Neural cell (in vitro differentiated cells): ENCODE measurements at regions not wholly inside any gene's neighbourhood (a gene's known extent, or its start where the extent isn't known, plus 50 kb on each side); places are given as distances from the start of the nearest gene placed in this dataset.

Source experiments
- H2AFZ ChIP-seq: fragments of 200-600, 300-800 bp; sonication (generic), shearing (Covaris generic); 2 replicates; pipeline ENCODE4 v1.6.0; 2014; ENCODE audit warnings: low read depth, mild to moderate bottlenecking, antibody characterized with exemption, low read length, moderate library complexity
- H3F3A ChIP-seq: fragments of 200-600 bp; shearing (Covaris generic); 2 replicates; pipeline ENCODE4 v1.6.1; 2016; ENCODE audit warnings: mild to moderate bottlenecking, moderate library complexity, mixed read lengths, antibody characterized with exemption, low read length; ENCODE audit not compliant: insufficient read depth, poor library complexity, severe bottlenecking
- H3K27ac ChIP-seq: fragments of 200-600, 300-800 bp; sonication (generic), shearing (Covaris generic); 2 replicates; pipeline ENCODE4 v1.5.1; 2014; ENCODE audit warnings: mild to moderate bottlenecking, low read length, moderate library complexity
- H3K27me3 ChIP-seq: fragments of 300-800, 200-600 bp; sonication (generic), shearing (Covaris generic); 2 replicates; pipeline ENCODE4 v1.6.0; 2014; ENCODE audit warnings: mild to moderate bottlenecking, low read depth, low read length, moderate library complexity; ENCODE audit not compliant: insufficient read depth
- H3K36me3 ChIP-seq: fragments of 300-800, 200-600 bp; sonication (generic), shearing (Covaris generic); 2 replicates; pipeline ENCODE4 v1.5.1; 2014; ENCODE audit warnings: mild to moderate bottlenecking, antibody characterized with exemption, low read length, moderate library complexity; ENCODE audit not compliant: insufficient read depth
- H3K4me2 ChIP-seq: fragments of 300-800, 200-600 bp; sonication (generic), shearing (Covaris generic); 2 replicates; pipeline ENCODE4 v1.6.0; 2014; ENCODE audit warnings: mild to moderate bottlenecking, low read length
- H3K4me3 ChIP-seq: fragments of 300-800, 200-600 bp; sonication (generic), shearing (Covaris generic); 2 replicates; pipeline ENCODE4 v1.5.1; 2014; ENCODE audit warnings: mild to moderate bottlenecking, low read length, moderate library complexity
- H3K79me2 ChIP-seq: fragments of 200-600 bp; shearing (Covaris generic); replicated peaks from 2 replicates; pipeline ENCODE4 v1.6.0; 2014; ENCODE audit warnings: mild to moderate bottlenecking, low read length, moderate library complexity; ENCODE audit not compliant: insufficient read depth
- H3K9ac ChIP-seq: fragments of 300-800, 200-600 bp; sonication (generic), shearing (Covaris generic); 2 replicates; pipeline ENCODE4 v1.6.1; 2016; ENCODE audit warnings: mild to moderate bottlenecking, low read length, mixed read lengths
- H3K9me2 ChIP-seq: fragments of 200-600 bp; shearing (Covaris generic); 2 replicates; pipeline ENCODE4 v1.6.1; 2016; ENCODE audit warnings: mild to moderate bottlenecking, low read length, mixed read lengths; ENCODE audit not compliant: insufficient read depth
- H3K9me3 ChIP-seq: fragments of 200-600, 300-800 bp; sonication (generic), shearing (Covaris generic); 2 replicates; pipeline ENCODE4 v1.6.1; 2016; ENCODE audit warnings: mild to moderate bottlenecking, mixed run types, low read length, moderate library complexity, mixed read lengths
- H4K20me1 ChIP-seq: fragments of 200-600 bp; shearing (Covaris generic); 2 replicates; pipeline ENCODE4 v1.6.1; 2016; ENCODE audit warnings: mild to moderate bottlenecking, mixed run types; ENCODE audit not compliant: insufficient read depth
- EP300 ChIP-seq: fragments of 450-650 bp; conservative IDR thresholded peaks from 2 replicates; pipeline ENCODE4 v1.6.1; 2014; ENCODE audit warnings: antibody characterized with exemption, mild to moderate bottlenecking, moderate library complexity; ENCODE audit not compliant: poor library complexity, severe bottlenecking
- EZH2 ChIP-seq: fragments of 200-600, 300-800 bp; shearing (Covaris generic), sonication (generic); IDR thresholded peaks from 2 replicates; pipeline ENCODE4 v1.6.1; 2014; ENCODE audit warnings: antibody characterized with exemption, low read length, borderline replicate concordance, mild to moderate bottlenecking; ENCODE audit not compliant: insufficient read depth, poor library complexity, severe bottlenecking
- MXI1 ChIP-seq: fragments of 450-650 bp; conservative IDR thresholded peaks from 2 replicates; pipeline ENCODE4 v1.6.1; 2014; ENCODE audit warnings: antibody characterized with exemption, mild to moderate bottlenecking; ENCODE audit not compliant: poor library complexity, severe bottlenecking
- POLR2AphosphoS5 ChIP-seq: IDR thresholded peaks from 2 replicates; pipeline ENCODE4 v1.6.1; 2012
- RAD21 ChIP-seq: fragments of 450-650 bp; conservative IDR thresholded peaks from 2 replicates; pipeline ENCODE4 v1.6.1; 2014; ENCODE audit warnings: antibody characterized with exemption, mild to moderate bottlenecking, moderate library complexity
- SMC3 ChIP-seq: fragments of 450-650 bp; conservative IDR thresholded peaks from 2 replicates; pipeline ENCODE4 v1.6.1; 2014; ENCODE audit warnings: antibody characterized with exemption, mild to moderate bottlenecking, moderate library complexity; ENCODE audit not compliant: poor library complexity
- TAF1 ChIP-seq: IDR thresholded peaks from 2 replicates; pipeline ENCODE4 v1.6.1; 2012; ENCODE audit warnings: low read depth
- TF ChIP-seq, protein P1 (sequence below): fragments of 450-650 bp; IDR thresholded peaks from 2 replicates; pipeline ENCODE4 v1.5.1; 2014; ENCODE audit warnings: antibody characterized with exemption, mild to moderate bottlenecking, moderate library complexity; ENCODE audit not compliant: poor library complexity, severe bottlenecking
- TF ChIP-seq, protein P2 (sequence below): IDR thresholded peaks from 2 replicates; pipeline ENCODE4 v1.6.1; 2012; ENCODE audit warnings: borderline replicate concordance

DNA sequence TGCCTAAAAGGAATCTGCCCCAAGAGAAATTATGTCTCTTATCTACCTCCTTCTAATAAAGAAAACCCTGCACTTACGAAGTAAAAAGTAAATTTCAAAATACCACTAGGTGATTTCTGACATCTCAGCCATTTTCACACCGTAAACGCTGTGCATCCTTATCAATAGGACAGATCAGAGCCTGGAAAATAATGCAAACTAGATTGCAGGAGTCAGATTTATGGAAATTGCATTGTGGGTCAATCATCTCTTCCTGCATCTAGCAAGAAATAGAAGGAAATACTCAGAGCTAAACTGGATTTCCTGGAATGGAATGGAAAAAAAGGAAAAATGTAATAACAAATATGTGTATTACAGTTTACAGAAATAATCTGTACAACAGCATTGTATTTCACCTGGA lies 114.3 kb upstream of the PLPPR4 start:
- Histone ChIP-seq H4K20me1 (no peaks in the 10 kb centered on the region), H3K79me2 (no peaks in the 10 kb centered on the region), H3K9me3 (no peaks in the 10 kb centered on the region), H2AFZ (no peak overlapping the region), H3K4me2 (no peak overlapping the region), H3K9ac (no peak overlapping the region), H3K9me2 (no peaks in the 10 kb centered on the region), H3K27ac (no peak overlapping the region), H3F3A (no peaks in the 10 kb centered on the region), H3K36me3 (no peaks in the 10 kb centered on the region), H3K27me3 (no peaks in the 10 kb centered on the region), H3K4me3 (no peak overlapping the region)
- TF ChIP-seq, protein P1, sequence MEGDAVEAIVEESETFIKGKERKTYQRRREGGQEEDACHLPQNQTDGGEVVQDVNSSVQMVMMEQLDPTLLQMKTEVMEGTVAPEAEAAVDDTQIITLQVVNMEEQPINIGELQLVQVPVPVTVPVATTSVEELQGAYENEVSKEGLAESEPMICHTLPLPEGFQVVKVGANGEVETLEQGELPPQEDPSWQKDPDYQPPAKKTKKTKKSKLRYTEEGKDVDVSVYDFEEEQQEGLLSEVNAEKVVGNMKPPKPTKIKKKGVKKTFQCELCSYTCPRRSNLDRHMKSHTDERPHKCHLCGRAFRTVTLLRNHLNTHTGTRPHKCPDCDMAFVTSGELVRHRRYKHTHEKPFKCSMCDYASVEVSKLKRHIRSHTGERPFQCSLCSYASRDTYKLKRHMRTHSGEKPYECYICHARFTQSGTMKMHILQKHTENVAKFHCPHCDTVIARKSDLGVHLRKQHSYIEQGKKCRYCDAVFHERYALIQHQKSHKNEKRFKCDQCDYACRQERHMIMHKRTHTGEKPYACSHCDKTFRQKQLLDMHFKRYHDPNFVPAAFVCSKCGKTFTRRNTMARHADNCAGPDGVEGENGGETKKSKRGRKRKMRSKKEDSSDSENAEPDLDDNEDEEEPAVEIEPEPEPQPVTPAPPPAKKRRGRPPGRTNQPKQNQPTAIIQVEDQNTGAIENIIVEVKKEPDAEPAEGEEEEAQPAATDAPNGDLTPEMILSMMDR: no peak
- no peak for TF ChIP-seq SMC3
- no peak for TF ChIP-seq RAD21
- TF ChIP-seq EZH2: no peak
- TF ChIP-seq, protein P2, sequence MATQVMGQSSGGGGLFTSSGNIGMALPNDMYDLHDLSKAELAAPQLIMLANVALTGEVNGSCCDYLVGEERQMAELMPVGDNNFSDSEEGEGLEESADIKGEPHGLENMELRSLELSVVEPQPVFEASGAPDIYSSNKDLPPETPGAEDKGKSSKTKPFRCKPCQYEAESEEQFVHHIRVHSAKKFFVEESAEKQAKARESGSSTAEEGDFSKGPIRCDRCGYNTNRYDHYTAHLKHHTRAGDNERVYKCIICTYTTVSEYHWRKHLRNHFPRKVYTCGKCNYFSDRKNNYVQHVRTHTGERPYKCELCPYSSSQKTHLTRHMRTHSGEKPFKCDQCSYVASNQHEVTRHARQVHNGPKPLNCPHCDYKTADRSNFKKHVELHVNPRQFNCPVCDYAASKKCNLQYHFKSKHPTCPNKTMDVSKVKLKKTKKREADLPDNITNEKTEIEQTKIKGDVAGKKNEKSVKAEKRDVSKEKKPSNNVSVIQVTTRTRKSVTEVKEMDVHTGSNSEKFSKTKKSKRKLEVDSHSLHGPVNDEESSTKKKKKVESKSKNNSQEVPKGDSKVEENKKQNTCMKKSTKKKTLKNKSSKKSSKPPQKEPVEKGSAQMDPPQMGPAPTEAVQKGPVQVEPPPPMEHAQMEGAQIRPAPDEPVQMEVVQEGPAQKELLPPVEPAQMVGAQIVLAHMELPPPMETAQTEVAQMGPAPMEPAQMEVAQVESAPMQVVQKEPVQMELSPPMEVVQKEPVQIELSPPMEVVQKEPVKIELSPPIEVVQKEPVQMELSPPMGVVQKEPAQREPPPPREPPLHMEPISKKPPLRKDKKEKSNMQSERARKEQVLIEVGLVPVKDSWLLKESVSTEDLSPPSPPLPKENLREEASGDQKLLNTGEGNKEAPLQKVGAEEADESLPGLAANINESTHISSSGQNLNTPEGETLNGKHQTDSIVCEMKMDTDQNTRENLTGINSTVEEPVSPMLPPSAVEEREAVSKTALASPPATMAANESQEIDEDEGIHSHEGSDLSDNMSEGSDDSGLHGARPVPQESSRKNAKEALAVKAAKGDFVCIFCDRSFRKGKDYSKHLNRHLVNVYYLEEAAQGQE: peak; percentile 66
- TF ChIP-seq EP300: no peak
- no peak for TF ChIP-seq POLR2AphosphoS5
- no peak for TF ChIP-seq MXI1

DNA sequence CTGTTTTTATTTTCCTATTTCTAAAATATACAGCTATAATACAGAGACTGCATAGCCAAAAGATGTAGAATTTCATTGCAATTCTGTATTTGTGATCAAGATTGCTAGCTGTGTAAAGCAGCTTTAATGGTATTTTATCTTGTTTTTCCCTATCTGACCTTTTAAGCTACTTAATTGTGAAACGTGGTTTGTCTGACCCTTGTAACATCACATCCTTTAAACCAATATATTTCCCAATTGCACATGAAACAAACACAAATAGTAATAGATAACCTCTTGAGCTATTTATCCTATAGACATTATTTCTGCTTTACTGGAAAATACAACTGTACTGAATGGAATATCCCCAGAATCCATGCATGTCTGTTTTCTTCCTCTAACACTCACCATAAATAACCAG lies 112.2 kb upstream of the PLPPR4 start:
- H3K27ac ChIP-seq: no peak overlapping the region
- TF ChIP-seq MXI1 (no peak), RAD21 (no peak), POLR2AphosphoS5 (no peak), TAF1 (no peak), EP300 (no peak), SMC3 (no peak), EZH2 (no peak)
- TF ChIP-seq, protein P2: no peak
- TF ChIP-seq, protein P1: no peak
- H3K79me2 ChIP-seq: no peaks in the 10 kb centered on the region

More for the DNA sequence above, 112.2 kb upstream of the PLPPR4 start:
- no peak overlapping the region for H3K4me3 ChIP-seq
- no peaks in the 10 kb centered on the region for H4K20me1 ChIP-seq
- no peak overlapping the region for H2AFZ ChIP-seq
- H3K9me3 ChIP-seq: no peaks in the 10 kb centered on the region
- H3K9ac ChIP-seq: no peak overlapping the region
- H3K4me2 ChIP-seq: no peak overlapping the region
- no peaks in the 10 kb centered on the region for H3K36me3 ChIP-seq
- no peaks in the 10 kb centered on the region for H3K27me3 ChIP-seq
- no peaks in the 10 kb centered on the region for H3F3A ChIP-seq
- no peaks in the 10 kb centered on the region for H3K9me2 ChIP-seq
